Neural progenitor cell (in vitro differentiated cells): ENCODE measurements at regions not wholly inside any gene's neighbourhood (a gene's known extent, or its start where the extent isn't known, plus 50 kb on each side); places are given as distances from the start of the nearest gene placed in this dataset.

Experiments
- DNase-seq: peaks from one replicate; pipeline ENCODE4 v3.0.0-alpha.2; 2016; ENCODE audit warnings: low spot score
- H2AFZ ChIP-seq: fragments of 200-600 bp; sonication (generic); replicated peaks from 2 replicates; pipeline ENCODE4 v1.6.1; 2016; ENCODE audit warnings: antibody characterized with exemption
- H3F3A ChIP-seq: fragments of 200-600 bp; sonication (generic); 2 replicates; pipeline ENCODE4 v1.6.1; 2016; ENCODE audit warnings: antibody characterized with exemption, low read depth
- H3K27ac ChIP-seq: fragments of 200-600 bp; sonication (generic); 2 replicates; pipeline ENCODE4 v1.5.1; 2016; ENCODE audit warnings: mild to moderate bottlenecking
- H3K27me3 ChIP-seq: fragments of 200-600 bp; sonication (generic); 2 replicates; pipeline ENCODE4 v1.6.1; 2016; ENCODE audit warnings: mild to moderate bottlenecking, moderate library complexity
- H3K36me3 ChIP-seq: fragments of 200-600 bp; sonication (generic); 2 replicates; pipeline ENCODE4 v1.5.1; 2016
- H3K4me1 ChIP-seq: fragments of 200-600 bp; sonication (generic); 2 replicates; pipeline ENCODE4 v1.6.1; 2016; ENCODE audit warnings: mixed run types
- H3K4me2 ChIP-seq: fragments of 200-600 bp; sonication (generic); 2 replicates; pipeline ENCODE4 v1.6.1; 2016
- H3K4me3 ChIP-seq: fragments of 200-600 bp; sonication (generic); 2 replicates; pipeline ENCODE4 v1.5.1; 2016
- H3K79me2 ChIP-seq: fragments of 200-600 bp; sonication (generic); 2 replicates; pipeline ENCODE4 v1.6.1; 2016; ENCODE audit warnings: low read depth
- H3K9ac ChIP-seq: fragments of 200-600 bp; sonication (generic); 2 replicates; pipeline ENCODE4 v1.6.1; 2016
- H3K9me3 ChIP-seq: fragments of 200-600 bp; sonication (generic); 2 replicates; pipeline ENCODE4 v1.5.1; 2016; ENCODE audit warnings: low read depth
- H4K20me1 ChIP-seq: fragments of 200-600 bp; sonication (generic); 2 replicates; pipeline ENCODE4 v1.6.1; 2016; ENCODE audit warnings: low read depth
- H3K27ac Mint-ChIP-seq: 3 replicates; pipeline ENCODE4 v1.8.0; 2021; ENCODE audit warnings: mixed read lengths
- H3K27me3 Mint-ChIP-seq: 2 replicates; pipeline ENCODE4 v1.8.0; 2022; ENCODE audit warnings: low read depth, mild to moderate bottlenecking, inconsistent platforms, moderate library complexity, mixed read lengths; ENCODE audit not compliant: insufficient read depth
- H3K36me3 Mint-ChIP-seq: 3 replicates; pipeline ENCODE4 v1.8.0; 2021; ENCODE audit warnings: mixed read lengths
- H3K4me1 Mint-ChIP-seq: 3 replicates; pipeline ENCODE4 v1.8.0; 2021; ENCODE audit warnings: mixed read lengths
- H3K4me3 Mint-ChIP-seq: 3 replicates; pipeline ENCODE4 v1.8.0; 2021; ENCODE audit warnings: mild to moderate bottlenecking, moderate library complexity, mixed read lengths
- H3K9me3 Mint-ChIP-seq: 3 replicates; pipeline ENCODE4 v1.8.0; 2020; ENCODE audit warnings: mixed read lengths
- CTCF ChIP-seq: fragments of 200-600 bp; sonication (generic); IDR thresholded peaks from 2 replicates; pipeline ENCODE4 v1.5.1; 2017; ENCODE audit warnings: antibody characterized with exemption, mild to moderate bottlenecking
- EZH2 ChIP-seq: fragments of 200-600 bp; sonication (generic); IDR thresholded peaks from 2 replicates; pipeline ENCODE4 v1.6.1; 2017; ENCODE audit warnings: antibody characterized with exemption, mild to moderate bottlenecking, moderate library complexity
- EZH2phosphoT487 ChIP-seq: fragments of 200-600 bp; sonication (generic); IDR thresholded peaks from 2 replicates; pipeline ENCODE4 v1.6.1; 2017; ENCODE audit warnings: antibody characterized with exemption

GRCh38 chr14:84027351-84027750 is 1502.6 kb upstream of the FLRT2 start:
- Mint-ChIP-seq H3K4me1 (peaks cover 4% of the 10 kb centered on the region), H3K4me3 (no peak overlapping the region), H3K9me3 (peaks cover 10% of the 10 kb centered on the region), H3K27me3 (peaks cover 2% of the 10 kb centered on the region), H3K36me3 (no peaks in the 10 kb centered on the region), H3K27ac (no peak overlapping the region)
- H2AFZ ChIP-seq, result no peak overlapping the region
- no peak overlapping the region for H3K27ac ChIP-seq
- no peak overlapping the region for H3K4me3 ChIP-seq
- TF ChIP-seq CTCF (no peak), EZH2phosphoT487 (no peak), EZH2 (no peak)
- H3K27me3 ChIP-seq, result no peaks in the 10 kb centered on the region
- no peak overlapping the region for H3K4me2 ChIP-seq
- no peaks in the 10 kb centered on the region for H3K79me2 ChIP-seq
- no peak overlapping the region for H3K9ac ChIP-seq
- DNase-seq, result no peak
- H3K9me3 ChIP-seq, result no peaks in the 10 kb centered on the region
- no peaks in the 10 kb centered on the region for H4K20me1 ChIP-seq
- no peaks in the 10 kb centered on the region for H3F3A ChIP-seq
- no peaks in the 10 kb centered on the region for H3K36me3 ChIP-seq
- H3K4me1 ChIP-seq, result no peaks in the 10 kb centered on the region

GRCh38 chr14:84028080-84028604 is 1501.8 kb upstream of the FLRT2 start:
- no peaks in the 10 kb centered on the region for H4K20me1 ChIP-seq
- H3F3A ChIP-seq, result no peaks in the 10 kb centered on the region
- Mint-ChIP-seq H3K4me1 (peaks cover 4% of the 10 kb centered on the region), H3K27me3 (no peaks in the 10 kb centered on the region), H3K9me3 (peaks cover 6% of the 10 kb centered on the region), H3K4me3 (no peak overlapping the region), H3K27ac (no peak overlapping the region), H3K36me3 (no peaks in the 10 kb centered on the region)
- no peaks in the 10 kb centered on the region for H3K79me2 ChIP-seq
- H3K27me3 ChIP-seq, result no peaks in the 10 kb centered on the region
- no peak for TF ChIP-seq EZH2
- TF ChIP-seq EZH2phosphoT487, result no peak
- no peak for TF ChIP-seq CTCF
- H3K9ac ChIP-seq, result no peak overlapping the region
- no peak overlapping the region for H3K4me3 ChIP-seq
- H2AFZ ChIP-seq, result peak overlapping the region; percentile 38
- H3K4me2 ChIP-seq, result no peak overlapping the region
- H3K9me3 ChIP-seq, result no peaks in the 10 kb centered on the region
- H3K4me1 ChIP-seq, result no peaks in the 10 kb centered on the region
- H3K27ac ChIP-seq, result no peak overlapping the region
- no peaks in the 10 kb centered on the region for H3K36me3 ChIP-seq
- no peak for DNase-seq

GRCh38 chr14:84029246-84029645 is 1500.7 kb upstream of the FLRT2 start:
- Mint-ChIP-seq H3K4me1 (peaks cover 4% of the 10 kb centered on the region), H3K9me3 (no peaks in the 10 kb centered on the region), H3K4me3 (no peak overlapping the region), H3K27me3 (no peaks in the 10 kb centered on the region), H3K36me3 (no peaks in the 10 kb centered on the region), H3K27ac (no peak overlapping the region)
- no peaks in the 10 kb centered on the region for H4K20me1 ChIP-seq
- H3K27ac ChIP-seq, result no peak overlapping the region
- DNase-seq, result no peak
- H2AFZ ChIP-seq, result no peak overlapping the region
- H3K4me3 ChIP-seq, result no peak overlapping the region
- no peaks in the 10 kb centered on the region for H3K36me3 ChIP-seq
- no peaks in the 10 kb centered on the region for H3F3A ChIP-seq
- no peaks in the 10 kb centered on the region for H3K9me3 ChIP-seq
- no peaks in the 10 kb centered on the region for H3K79me2 ChIP-seq
- H3K9ac ChIP-seq, result no peak overlapping the region
- H3K4me2 ChIP-seq, result no peak overlapping the region
- no peaks in the 10 kb centered on the region for H3K27me3 ChIP-seq
- no peaks in the 10 kb centered on the region for H3K4me1 ChIP-seq
- TF ChIP-seq EZH2 (no peak), EZH2phosphoT487 (no peak), CTCF (no peak)
